Smooth muscle cell (in vitro differentiated cells): ENCODE measurements at regions not wholly inside any gene's neighbourhood (a gene's known extent, or its start where the extent isn't known, plus 50 kb on each side); places are given as distances from the start of the nearest gene placed in this dataset.

Source experiments
- DNase-seq: peaks from one replicate; lab custom pipeline; 2025; ENCODE audit not compliant: unreplicated experiment; lab: John Stamatoyannopoulos, UW
- H2AFZ ChIP-seq: fragments of 200-600 bp; sonication (generic); 2 replicates; pipeline ENCODE4 v1.6.0; 2016; ENCODE audit warnings: antibody characterized with exemption, low read depth, mild to moderate bottlenecking
- H3F3A ChIP-seq: fragments of 200-600 bp; sonication (generic); 2 replicates; pipeline ENCODE4 v1.6.0; 2017; ENCODE audit warnings: antibody characterized with exemption, low read depth
- H3K27ac ChIP-seq: fragments of 200-600 bp; sonication (generic); 2 replicates; pipeline ENCODE4 v1.5.1; 2016; ENCODE audit warnings: low read depth, mild to moderate bottlenecking
- H3K27me3 ChIP-seq: fragments of 200-600 bp; sonication (generic); 2 replicates; pipeline ENCODE4 v1.6.1; 2016; ENCODE audit warnings: low read depth, mild to moderate bottlenecking
- H3K36me3 ChIP-seq: fragments of 200-600 bp; sonication (generic); 2 replicates; pipeline ENCODE4 v1.5.1; 2016; ENCODE audit warnings: low read depth
- H3K4me1 ChIP-seq: fragments of 200-600 bp; sonication (generic); 2 replicates; pipeline ENCODE4 v1.5.1; 2016; ENCODE audit warnings: low read depth
- H3K4me2 ChIP-seq: fragments of 200-600 bp; sonication (generic); 2 replicates; pipeline ENCODE4 v1.6.0; 2016; ENCODE audit warnings: mild to moderate bottlenecking
- H3K4me3 ChIP-seq: fragments of 200-600 bp; sonication (generic); 2 replicates; pipeline ENCODE4 v1.5.1; 2016; ENCODE audit warnings: mild to moderate bottlenecking
- H3K79me2 ChIP-seq: fragments of 200-600 bp; sonication (generic); 2 replicates; pipeline ENCODE4 v1.6.0; 2016; ENCODE audit warnings: low read depth, mild to moderate bottlenecking
- H3K9ac ChIP-seq: fragments of 200-600 bp; sonication (generic); 2 replicates; pipeline ENCODE4 v1.6.0; 2016; ENCODE audit warnings: low read depth
- H3K9me3 ChIP-seq: fragments of 200-600 bp; sonication (generic); replicated peaks from 2 replicates; pipeline ENCODE4 v1.5.1; 2016; ENCODE audit warnings: low read depth
- H4K20me1 ChIP-seq: fragments of 200-600 bp; sonication (generic); 2 replicates; pipeline ENCODE4 v1.6.0; 2016; ENCODE audit warnings: low read depth
- CTCF ChIP-seq: fragments of 200-600 bp; sonication (generic); IDR thresholded peaks from 2 replicates; pipeline ENCODE4 v1.5.1; 2017; ENCODE audit warnings: borderline replicate concordance, mild to moderate bottlenecking, antibody characterized with exemption; ENCODE audit not compliant: insufficient read depth, poor library complexity, severe bottlenecking
- WGBS: methylation state at CpG from one replicate; pipeline ENCODE4 v1.1.7; 2016; ENCODE audit warnings: low lambda C conversion rate; 5-methylcytosine and 5-hydroxymethylcytosine counted together

- H3K36me3 ChIP-seq = peaks cover 22% of the 10 kb centered on the region
Observed at GRCh38 chr1:198876371-198876871, 237.6 kb downstream of the PTPRC start.

GRCh38 chr1:198878566-198878965 lies 239.7 kb downstream of the PTPRC start:
- H3K4me1 ChIP-seq = peaks cover 32% of the 10 kb centered on the region
- H3K9ac ChIP-seq = no peak overlapping the region
- peaks cover 91% of the 10 kb centered on the region for H3K79me2 ChIP-seq
- H2AFZ ChIP-seq = no peak overlapping the region
- H3K27ac ChIP-seq = peak overlapping the region; percentile 96
- H4K20me1 ChIP-seq = peaks cover 95% of the 10 kb centered on the region
- DNase-seq = no peak
- H3K9me3 ChIP-seq = no peaks in the 10 kb centered on the region
- H3K27me3 ChIP-seq = no peaks in the 10 kb centered on the region
- no peak overlapping the region for H3K4me3 ChIP-seq
- WGBS = 92% methylated on average over 2 of the region's 2 CpGs
- peaks cover 21% of the 10 kb centered on the region for H3K36me3 ChIP-seq
- H3F3A ChIP-seq = peaks cover 65% of the 10 kb centered on the region
- no peak overlapping the region for H3K4me2 ChIP-seq
- no peak for TF ChIP-seq CTCF

More at GRCh38 chr1:198876371-198876871, 237.6 kb downstream of the PTPRC start:
- H3K27me3 ChIP-seq = no peaks in the 10 kb centered on the region
- H3K9ac ChIP-seq = no peak overlapping the region
- H3K4me2 ChIP-seq = peak overlapping the region; percentile 25
- TF ChIP-seq CTCF = no peak
- H4K20me1 ChIP-seq = peaks cover 86% of the 10 kb centered on the region
- H3F3A ChIP-seq = peaks cover 48% of the 10 kb centered on the region
- no peak overlapping the region for H2AFZ ChIP-seq
- H3K27ac ChIP-seq = peak overlapping the region; percentile 20
- peaks cover 78% of the 10 kb centered on the region for H3K79me2 ChIP-seq
- no peak overlapping the region for H3K4me3 ChIP-seq
- no peaks in the 10 kb centered on the region for H3K9me3 ChIP-seq
- DNase-seq = no peak
- peaks cover 20% of the 10 kb centered on the region for H3K4me1 ChIP-seq
- 51% methylated on average over 10 of the region's 10 CpGs for WGBS

DNA sequence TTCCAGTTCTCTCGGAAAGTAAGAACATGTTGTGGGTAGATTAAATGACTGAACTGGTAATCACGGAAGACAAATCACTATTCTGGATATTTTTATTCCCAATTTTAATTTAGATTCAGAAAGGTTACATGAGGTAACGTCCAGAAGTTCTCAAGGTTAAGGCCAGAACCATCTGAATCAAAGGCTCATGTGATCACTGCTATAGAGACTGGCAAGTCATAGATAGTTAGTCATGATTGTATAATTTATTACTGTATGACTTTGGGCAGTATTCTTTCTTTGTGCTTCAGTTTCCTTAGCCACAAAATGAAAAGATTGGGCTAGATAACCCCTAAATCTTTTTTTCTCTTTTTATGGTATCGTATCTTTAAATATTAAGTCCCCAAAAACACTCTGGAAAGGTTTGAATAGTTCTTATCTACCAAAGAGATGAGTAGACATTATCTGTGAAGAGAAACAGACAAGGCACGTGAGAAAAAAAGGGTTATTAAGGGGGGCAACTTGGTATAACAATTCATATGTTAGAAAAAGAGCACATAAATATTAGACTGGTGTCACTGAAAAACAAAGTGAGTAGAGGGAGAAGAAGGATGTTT lies 241.0 kb downstream of the PTPRC start:
- peaks cover 75% of the 10 kb centered on the region for H3F3A ChIP-seq
- no peak for DNase-seq
- TF ChIP-seq CTCF = no peak
- no peaks in the 10 kb centered on the region for H3K27me3 ChIP-seq
- H3K4me3 ChIP-seq = no peak overlapping the region
- peaks cover 91% of the 10 kb centered on the region for H3K79me2 ChIP-seq
- no peak overlapping the region for H2AFZ ChIP-seq
- peaks cover 40% of the 10 kb centered on the region for H3K4me1 ChIP-seq
- H3K4me2 ChIP-seq = peak overlapping the region; percentile 67
- 72% methylated on average over 5 of the region's 5 CpGs for WGBS
- peaks cover 95% of the 10 kb centered on the region for H4K20me1 ChIP-seq
- H3K9ac ChIP-seq = peak overlapping the region; percentile 32
- H3K36me3 ChIP-seq = peaks cover 20% of the 10 kb centered on the region
- no peaks in the 10 kb centered on the region for H3K9me3 ChIP-seq
- peak overlapping the region; percentile 96 for H3K27ac ChIP-seq

DNA sequence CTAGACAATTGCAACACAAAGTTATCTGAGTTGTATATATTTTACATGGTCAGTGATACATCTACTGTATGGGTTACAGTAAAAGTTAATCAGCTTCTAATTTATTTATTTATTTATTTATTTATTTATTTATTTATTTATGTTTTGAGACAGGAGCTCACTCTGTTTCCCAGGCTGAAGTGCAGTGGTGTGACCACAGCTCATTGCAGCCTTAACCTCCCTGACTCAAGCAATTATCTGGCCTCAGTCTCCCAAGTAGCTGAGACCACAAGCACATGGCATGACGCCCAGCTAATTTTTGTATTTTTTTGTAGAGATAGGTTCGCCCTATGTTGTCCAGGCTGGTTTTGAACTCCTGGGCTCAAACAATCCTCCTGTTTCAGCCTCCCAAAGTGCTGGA lies 241.6 kb downstream of the PTPRC start:
- Histone ChIP-seq H3K4me1 (peaks cover 40% of the 10 kb centered on the region), H3K4me3 (no peak overlapping the region), H3F3A (peaks cover 78% of the 10 kb centered on the region), H3K36me3 (peaks cover 18% of the 10 kb centered on the region), H3K27ac (peak overlapping the region; percentile 96), H3K4me2 (peak overlapping the region; percentile 70), H3K27me3 (no peaks in the 10 kb centered on the region), H3K79me2 (peaks cover 91% of the 10 kb centered on the region), H2AFZ (no peak overlapping the region), H4K20me1 (peaks cover 93% of the 10 kb centered on the region), H3K9me3 (no peaks in the 10 kb centered on the region), H3K9ac (peak overlapping the region; percentile 50)
- no peak for TF ChIP-seq CTCF
- 64% methylated on average over 2 of the region's 2 CpGs for WGBS
- DNase-seq = no peak
